GM18951 (cell line): ENCODE measurements at regions not wholly inside any gene's neighbourhood (a gene's known extent, or its start where the extent isn't known, plus 50 kb on each side); places are given as distances from the start of the nearest gene placed in this dataset.
"Not testable (repeated sequence)": the region's sequence is repeated elsewhere in the genome, so short reads cannot be mapped to it uniquely, and the experiment has no call there.

Experiments used
- POLR2A ChIP-seq: IDR thresholded peaks from 4 replicates; pipeline ENCODE4 v1.6.1; 2011; ENCODE audit warnings: mild to moderate bottlenecking; ENCODE audit not compliant: insufficient read length, insufficient read depth; ENCODE audit errors: extremely low read depth
- in situ Hi-C: fragments of 300-500 bp; cut with MboI; formaldehyde crosslinking; loops from one replicate; pipeline ENCODE4 v1.12.0; 2022; ENCODE audit warnings: low sequenced_read_pairs, mixed read lengths, inconsistent platforms; ENCODE audit not compliant: unreplicated experiment

DNA sequence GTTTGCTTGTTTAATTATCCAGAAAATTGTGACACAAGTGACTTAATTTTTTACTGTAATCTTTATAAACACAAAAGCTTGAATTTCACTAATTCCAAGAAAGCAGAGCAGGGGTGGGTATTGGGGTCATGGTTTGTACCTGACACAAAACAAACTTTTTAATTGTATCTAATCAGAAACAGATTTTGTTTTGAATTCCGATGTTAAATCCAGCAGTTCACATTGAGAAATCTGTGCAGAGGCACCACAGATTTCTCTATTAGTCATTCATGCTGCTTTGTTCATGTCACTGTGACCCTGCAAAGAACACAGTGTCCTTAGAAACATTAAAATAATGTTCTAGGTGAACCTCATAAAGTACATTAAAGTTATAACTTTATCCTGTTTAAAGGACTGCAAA lies 443.4 kb downstream of the NYAP2 start:
- in situ Hi-C loops = no loop called here
- TF ChIP-seq POLR2A = no peak

DNA sequence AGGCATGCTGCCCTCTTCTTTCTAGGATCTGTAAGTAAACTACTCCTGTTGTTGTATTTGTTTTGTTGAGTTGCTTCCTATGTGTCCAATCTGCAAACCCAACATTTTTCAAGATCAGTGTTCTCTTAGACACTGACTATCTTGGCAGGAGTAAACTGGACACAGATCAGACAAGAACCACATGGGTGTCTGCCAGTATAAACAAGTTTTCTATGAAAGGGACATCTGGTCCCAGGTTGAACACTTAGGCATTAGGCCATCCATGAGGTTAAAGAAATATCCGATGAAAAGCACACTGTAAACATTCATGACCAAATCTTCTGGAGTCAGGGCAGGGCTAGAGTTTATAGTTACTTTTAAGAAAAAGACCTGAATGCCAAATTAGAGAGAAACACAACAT lies 441.8 kb downstream of the NYAP2 start:
- TF ChIP-seq POLR2A = no peak
- in situ Hi-C loops = no loop called here

DNA sequence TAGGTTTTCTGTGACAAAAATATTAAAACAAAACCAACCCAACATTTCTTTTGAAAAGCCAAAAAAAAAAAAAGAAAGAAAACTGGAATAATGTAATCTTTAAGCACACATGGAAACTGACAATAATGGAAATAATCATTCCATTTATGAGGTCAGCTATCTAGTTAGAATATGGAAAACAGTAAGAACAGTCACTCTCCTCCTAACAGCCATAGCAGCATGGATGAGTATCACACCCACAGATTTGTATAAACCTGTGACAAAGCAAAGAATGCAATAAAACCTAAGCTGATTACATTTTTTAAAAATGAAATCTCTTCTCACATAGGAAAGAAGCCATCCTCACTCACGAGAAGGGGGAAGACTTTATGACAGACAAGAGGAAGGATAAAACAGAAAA lies 437.8 kb downstream of the NYAP2 start:
- in situ Hi-C loops = no loop called here
- no peak for TF ChIP-seq POLR2A

DNA sequence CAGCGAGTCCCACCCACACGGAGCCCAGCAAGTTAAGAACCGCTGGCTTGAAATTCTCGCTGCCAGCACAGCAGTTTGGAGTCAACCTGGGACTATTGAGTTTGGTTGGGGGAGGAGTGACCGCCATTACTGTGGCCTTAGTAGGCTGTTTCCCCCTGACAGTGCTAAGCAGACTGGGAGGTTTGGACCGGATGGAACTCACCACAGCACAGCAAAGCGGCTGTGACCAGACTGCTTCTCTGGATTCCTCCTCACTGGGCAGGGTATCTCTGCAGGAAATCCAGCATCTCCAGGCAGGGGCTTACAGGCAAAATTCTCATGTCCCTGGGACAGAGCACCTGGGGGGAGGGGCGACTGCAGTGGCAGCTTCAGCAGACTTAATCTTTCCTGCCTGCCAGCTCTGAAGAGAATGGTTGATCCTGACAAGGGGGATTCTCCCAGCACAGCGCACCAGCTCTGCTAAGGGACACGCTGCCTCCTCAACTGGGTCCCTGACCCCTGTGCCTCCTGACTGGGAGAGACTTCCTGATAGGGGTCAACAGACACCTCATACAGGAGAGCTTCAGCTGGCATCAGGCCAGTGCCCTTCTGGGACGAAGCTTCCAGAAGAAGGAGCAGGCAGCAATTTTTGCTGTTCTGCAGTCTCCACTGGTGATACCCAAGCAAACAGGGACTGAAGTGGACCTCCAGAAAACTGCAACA lies 425.4 kb downstream of the NYAP2 start:
- in situ Hi-C loops = no loop called here
- TF ChIP-seq POLR2A = no peak

DNA sequence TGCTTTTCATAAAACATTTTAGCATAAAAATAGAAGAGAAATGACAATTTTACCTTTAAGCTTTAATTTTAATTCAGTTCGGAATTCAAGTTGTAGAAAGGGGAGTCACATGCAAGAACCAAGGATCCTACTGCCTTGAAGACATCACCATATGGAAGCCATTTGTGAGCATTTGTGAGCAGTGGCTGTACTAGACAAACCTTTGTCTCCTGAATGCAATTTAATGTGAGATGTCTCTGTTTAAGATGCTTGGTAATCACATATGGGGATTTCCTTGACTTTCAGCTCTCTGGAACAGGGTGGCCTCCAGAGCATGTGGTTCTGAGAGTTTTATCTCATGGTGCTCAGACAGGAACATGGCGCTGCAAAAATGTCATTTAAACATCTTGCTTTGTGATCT lies 421.8 kb downstream of the NYAP2 start:
- in situ Hi-C loops = no loop called here
- TF ChIP-seq POLR2A = no peak

DNA sequence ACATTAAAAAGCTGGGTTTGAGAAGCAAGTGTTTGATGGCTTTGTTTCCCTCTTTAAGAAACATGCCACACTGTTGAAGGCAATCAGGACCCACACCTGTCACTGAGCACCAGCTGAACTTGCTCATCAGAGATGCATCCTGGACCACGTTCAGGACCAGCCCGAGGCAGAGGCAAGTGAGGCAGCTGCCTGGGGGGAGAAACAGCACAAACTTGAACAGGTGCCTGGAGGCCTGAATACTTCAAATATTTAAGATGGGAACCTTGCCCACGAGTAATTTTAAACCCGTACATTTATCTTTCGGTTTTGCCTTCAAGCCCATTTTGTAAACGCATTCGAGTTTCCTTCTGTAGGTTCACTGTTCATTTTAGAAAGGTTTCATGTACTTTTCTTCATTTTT lies 421.3 kb downstream of the NYAP2 start:
- in situ Hi-C loops = no loop called here
- TF ChIP-seq POLR2A = no peak

DNA sequence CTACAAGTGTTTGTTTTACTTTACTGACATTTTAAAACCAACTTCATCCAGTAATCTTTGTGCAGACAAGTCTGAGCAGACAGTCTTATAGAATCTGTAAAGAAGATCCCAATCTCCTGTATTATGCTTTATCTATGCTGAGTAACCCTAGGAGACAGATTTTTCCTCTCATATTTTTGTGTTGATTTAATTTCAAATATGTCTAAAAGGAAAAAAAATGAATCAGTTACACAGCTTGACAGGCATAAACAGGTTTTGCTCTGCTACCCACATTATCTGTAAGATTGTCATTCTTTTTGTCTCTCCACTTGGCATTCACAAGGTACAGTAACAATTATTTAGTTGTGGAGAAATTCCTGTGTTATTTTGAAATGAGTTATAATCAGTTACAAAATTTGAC lies 415.0 kb downstream of the NYAP2 start:
- in situ Hi-C loops = no loop called here
- no peak for TF ChIP-seq POLR2A

DNA sequence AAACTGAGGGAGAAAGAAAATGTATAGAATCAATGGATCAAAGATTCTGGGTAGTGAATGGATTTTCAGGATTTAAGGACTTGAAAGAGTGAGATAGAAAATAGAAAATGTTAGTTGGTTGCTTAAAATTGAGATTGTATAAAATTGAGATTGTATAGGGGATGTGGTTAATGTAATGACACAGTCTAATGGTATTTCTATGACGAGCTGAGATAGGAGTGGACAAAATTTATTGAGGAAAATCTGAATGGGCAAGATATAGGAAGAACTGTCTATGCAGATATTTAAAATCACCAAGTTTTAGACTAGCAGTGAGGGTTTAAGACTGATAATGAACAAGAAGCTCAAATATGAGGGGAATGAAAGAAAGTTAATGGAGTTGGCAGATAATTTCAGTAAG lies 406.6 kb downstream of the NYAP2 start:
- no peak for TF ChIP-seq POLR2A
- in situ Hi-C loops = no loop called here

DNA sequence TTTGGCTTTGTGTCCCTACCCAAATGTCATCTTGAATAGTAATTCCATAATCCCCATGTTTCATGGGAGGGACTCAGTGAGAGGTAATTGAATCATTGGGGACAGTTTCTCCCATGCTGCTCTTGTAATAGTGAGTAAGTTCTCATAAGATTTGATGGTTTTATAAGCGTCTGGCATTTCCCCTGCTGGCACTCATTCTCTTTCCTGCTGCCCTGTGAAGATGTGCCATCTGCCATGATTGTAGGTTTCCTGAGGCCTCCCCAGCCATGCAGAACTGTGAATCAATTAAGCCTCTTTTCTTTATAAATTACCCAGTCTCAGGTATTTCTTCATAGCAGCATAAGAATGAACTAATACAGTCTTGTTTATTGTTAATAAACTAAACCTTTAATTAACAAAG lies 402.6 kb downstream of the NYAP2 start:
- in situ Hi-C loops = not testable (repeated sequence)

DNA sequence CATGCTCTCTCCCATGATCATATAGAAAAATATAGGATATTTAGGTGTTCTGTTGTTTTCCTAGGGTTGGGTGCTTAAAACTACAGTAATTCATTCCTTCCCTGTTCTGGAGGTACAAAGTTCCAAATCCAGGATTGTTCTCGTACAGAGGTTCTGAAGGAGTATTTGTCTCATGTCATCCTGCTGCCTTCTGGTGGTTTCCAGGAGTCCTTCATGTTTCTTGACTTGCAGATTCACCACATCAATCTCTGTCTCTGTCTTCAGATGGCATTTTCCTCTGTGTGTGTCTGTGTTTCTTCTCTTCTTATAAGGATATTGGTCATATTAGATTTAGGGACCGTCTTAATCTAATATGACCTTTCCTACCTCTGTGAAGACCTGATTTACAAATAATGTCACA lies 397.9 kb downstream of the NYAP2 start:
- in situ Hi-C loops = no loop called here
- TF ChIP-seq POLR2A = no peak

DNA sequence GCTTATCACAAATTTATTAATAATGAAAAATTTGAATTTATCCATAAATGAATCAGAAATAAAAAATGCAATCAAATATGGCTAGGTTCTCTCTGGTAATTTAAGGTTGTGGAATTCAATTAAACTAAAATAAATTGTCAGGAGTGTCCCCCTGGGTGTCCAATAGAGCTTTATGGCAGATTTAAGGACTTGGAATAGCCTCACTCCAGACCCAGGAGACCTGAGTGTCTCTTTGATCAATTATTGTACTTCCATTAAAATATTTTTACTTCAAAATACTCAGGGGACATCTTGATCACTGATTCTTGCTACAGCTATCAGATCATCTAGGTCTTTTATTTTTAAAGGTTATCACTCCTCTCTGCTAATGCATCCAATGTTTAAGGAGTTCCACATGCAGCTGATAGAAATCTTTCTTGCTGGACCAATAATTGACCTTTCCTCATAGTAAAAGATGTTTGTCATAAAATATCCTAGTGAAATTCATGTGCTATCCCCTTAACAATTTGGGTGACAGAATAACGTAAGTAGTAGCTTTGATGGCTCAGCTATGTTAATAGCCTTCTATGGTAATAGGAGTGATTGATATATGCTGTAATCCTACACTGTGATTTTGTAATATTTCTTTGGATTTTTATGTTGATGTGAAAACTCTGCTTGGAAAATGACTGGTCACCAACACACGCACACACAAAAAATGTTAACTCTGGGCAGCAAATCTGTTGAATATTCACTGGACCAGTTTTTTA lies 395.3 kb downstream of the NYAP2 start:
- in situ Hi-C loops = no loop called here

DNA sequence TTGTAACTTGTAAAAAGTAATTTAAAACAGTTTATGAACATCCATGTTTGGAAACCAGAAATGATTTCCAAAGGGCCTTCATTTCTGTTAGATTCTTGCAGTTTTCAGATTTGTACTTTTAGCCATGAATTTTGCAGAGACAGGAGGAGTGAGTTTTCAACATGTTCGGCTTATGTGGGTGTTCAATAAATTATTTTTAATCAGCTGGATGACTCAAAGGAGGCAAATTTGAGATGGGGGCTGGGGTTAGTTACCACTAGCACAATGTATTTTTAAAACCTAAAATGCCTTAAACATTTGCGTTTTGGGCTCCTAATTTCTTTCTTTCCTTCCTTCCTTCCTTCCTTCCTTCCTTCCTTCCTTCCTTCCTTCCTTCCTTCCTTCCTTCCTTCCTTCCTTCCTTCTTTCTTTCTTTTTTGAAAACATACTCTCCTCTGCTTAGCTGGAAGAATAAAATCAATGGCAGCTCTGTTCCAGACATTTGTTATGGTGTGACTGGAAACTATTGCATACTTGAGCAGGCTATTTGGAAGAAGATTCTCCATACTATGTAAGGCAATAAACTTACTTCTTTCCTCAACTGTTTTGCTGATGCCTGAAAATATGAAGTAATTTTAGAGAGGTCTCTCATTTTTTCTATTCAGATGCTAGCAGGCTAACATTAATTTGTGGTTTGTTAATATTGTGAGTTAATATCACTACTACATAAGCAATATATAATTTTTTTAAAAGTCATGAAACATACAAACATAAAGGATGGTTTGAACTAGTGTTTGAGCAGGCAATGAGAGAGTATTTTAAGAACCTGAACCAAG lies 394.4 kb downstream of the NYAP2 start:
- TF ChIP-seq POLR2A = no peak
- in situ Hi-C loops = no loop called here

More for the DNA sequence above, 395.3 kb downstream of the NYAP2 start:
- TF ChIP-seq POLR2A = no peak

DNA sequence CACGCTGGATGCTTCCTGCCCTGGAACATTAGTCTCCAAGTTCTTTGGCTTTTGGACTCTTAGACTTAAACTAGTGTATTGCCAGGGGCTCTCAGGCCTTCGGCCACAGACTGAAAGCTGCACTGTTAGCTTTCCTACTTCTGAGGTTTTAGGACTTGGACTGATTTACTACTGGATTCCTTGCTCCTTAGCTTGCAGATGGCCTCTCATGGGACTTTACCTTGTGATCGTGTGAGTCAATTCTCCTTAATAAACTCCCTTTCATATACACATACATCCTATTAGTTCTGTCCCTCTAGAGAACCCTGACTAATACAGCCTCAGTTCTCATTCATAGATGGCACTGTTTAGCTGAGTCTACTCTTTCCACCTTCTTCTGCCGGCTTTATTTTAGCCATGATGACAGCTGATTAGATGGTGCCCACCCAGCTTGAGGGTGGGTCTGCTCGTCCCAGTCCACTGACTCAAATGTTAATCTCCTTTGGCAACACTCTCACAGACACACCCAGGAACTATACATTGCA lies 389.1 kb downstream of the NYAP2 start:
- in situ Hi-C loops = no loop called here
- TF ChIP-seq POLR2A = no peak

DNA sequence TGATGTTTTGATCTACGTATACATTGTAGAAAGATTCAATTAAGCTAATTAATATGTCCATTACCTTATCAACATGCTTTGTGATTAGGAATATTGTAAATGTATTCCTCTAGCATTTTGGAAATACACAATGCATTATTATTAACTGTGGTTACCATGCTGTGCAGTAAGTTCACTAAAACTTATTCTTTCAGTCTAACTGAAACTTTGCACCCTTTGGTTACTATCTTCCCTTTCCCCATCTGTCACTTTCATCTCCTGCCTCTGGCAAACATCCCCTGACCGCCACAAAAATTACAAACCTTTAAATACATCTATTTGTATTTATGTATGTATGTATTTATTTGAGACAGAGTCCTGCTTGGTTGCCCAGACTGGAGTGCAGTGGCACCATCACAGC lies 388.0 kb downstream of the NYAP2 start:
- TF ChIP-seq POLR2A = no peak
- in situ Hi-C loops = no loop called here

DNA sequence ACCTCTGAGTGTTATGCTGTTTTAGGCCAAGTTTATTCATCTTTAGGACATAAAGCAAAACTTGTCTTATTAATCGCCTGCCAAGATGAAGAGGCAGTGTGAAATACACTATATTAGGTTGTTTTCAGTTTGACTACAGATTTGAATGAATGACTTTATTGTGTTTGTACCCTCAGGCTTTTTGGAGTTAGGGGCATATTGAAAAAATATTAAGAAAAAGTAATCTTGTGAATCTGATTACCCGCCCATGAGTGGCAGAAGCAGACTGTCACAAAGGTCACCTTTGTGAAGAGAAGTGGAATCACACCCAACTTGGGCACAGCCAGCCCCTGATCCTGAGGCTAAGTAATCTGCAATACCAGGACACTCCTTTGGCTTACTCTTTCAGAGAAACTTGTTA lies 382.5 kb downstream of the NYAP2 start:
- TF ChIP-seq POLR2A = no peak
- in situ Hi-C loops = no loop called here
